NCI-H2107 treated with DMSO at 0.1 percent for 48 hours (cell line): ENCODE measurements at regions not wholly inside any gene's neighbourhood (a gene's known extent, or its start where the extent isn't known, plus 50 kb on each side); places are given as distances from the start of the nearest gene placed in this dataset.
"Not testable (repeated sequence)": the region's sequence is repeated elsewhere in the genome, so short reads cannot be mapped to it uniquely, and the experiment has no call there.

Experiments
- DNase-seq: peaks from one replicate; lab custom pipeline; 2025; ENCODE audit not compliant: unreplicated experiment; lab: John Stamatoyannopoulos, UW

DNA sequence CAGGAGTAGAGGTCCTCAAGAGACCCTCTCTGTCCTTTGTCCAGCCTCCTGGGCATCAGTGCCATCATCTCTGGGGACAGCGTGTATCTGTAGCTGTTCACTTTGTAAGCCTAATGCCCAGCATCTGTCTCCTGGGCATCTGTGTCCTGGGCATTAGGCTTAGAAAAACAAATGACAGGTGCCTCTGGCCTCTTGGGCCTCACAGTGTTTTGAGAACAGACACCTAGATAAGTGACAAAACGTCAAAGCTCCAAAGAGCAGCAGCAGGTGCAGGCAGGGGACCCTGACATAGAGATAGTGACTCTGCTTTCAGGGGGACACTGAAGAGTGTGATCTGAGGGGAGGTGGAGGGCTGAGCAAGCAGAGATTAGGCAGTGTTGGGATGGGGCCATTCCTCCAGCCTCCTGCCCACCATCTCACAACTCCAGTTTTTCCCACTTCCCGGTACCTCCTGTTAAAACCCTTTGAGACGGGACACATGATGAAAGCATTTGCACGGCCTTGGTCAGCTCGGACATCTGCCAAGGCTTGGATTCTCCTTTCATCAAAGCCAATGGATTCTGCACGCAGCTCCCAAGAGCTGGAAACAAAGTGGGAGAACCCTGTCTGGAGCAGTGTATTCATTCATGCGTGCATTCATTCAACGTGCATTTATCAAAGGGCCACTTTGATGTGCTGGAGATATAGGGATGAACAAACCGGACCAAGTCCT is 55.5 kb upstream of the CD93 start:
- DNase-seq: no peak

DNA sequence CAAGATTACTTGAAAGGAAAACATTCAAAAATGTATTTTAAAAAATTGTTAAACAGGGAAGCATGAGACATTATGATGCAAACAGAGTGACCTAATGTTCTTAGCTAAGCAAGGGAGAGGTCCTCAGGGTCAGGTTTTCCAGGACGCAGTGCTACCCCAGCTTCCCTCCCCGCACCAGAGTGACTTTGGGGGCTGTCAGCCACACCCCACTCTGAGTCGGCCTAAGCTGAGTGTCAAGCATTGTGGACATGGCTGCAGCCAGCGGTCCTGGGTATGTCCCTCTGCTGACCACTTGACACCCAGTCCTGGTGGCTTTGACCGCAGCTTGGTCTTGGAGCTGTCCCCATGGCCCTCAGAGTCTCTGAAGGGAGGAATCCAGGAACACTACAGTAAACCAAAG is 54.9 kb upstream of the CD93 start:
- no peak for DNase-seq

DNA sequence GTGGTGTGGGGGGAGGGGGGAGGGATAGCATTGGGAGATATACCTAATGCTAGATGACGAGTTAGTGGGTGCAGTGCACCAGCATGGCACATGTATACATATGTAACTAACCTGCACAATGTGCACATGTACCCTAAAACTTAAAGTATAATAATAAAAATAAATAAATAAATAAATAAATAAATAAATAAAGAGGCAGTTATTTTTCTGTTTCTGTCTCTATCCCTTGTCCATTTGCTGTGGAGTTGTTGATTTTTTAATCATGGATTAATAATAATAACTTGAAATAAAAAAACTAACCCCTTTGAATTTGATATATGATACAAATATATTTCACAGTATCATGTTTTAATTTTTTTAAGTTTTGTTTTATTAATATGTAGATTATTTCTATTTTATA is 53.9 kb upstream of the CD93 start:
- not testable (repeated sequence) for DNase-seq

DNA sequence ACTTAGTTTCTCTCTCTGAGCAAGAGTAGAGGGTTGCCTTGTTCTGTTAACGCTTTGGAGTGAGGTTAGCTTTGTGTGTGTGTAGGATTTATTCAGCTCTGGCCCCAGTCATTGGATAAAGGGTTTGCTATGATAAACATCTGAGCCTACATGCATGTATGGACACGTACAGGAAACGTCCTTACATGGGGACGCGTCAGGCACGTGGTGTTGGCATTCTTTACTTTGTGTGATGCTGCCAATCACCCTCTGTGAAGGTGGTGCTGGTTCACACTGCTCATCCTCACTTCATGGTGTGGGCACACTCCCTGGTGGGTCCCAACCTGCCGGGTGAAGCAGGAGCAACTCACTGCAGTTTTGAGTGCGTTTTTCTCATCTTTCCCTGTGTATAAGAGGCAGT is 53.4 kb upstream of the CD93 start:
- DNase-seq: peak; percentile 48

DNA sequence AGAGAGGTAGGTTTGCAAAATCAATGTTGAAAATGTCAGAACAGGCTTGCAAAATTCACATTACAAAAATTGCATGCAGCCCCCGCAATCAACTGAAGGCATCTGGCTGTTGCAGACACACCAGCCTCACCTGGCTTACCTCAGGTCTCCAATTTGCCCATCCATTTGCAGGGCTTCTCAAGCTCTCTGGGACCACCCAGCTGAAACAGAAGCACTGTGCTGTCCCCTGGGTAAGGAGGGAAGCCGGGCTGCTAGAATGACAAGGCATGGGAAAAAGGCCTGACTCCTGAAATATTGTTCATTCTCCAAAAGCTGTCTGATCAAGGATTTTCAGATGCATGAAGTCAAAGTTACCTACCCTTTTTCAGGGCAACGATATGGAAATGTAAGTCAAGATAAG is 52.6 kb upstream of the CD93 start:
- no peak for DNase-seq

DNA sequence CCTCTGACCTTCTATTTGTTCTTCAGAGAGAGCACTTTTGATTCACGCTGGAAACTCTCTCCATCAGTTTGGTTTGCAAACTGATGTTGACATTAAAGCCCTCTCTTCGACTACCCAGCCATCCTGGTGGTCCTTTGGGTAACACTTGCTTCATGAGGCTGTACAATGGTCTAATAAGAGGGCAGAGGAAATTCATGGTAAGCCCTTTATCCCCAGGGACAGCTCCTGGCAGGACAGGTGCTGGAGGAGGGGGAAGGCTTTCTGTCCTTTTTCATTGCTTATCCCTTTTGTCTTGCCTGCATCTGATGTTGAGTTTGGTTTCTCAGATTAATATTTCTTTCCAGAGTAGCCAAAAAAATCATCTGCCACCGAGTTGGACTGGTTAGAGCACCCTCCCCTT is 52.1 kb upstream of the CD93 start:
- no peak for DNase-seq

DNA sequence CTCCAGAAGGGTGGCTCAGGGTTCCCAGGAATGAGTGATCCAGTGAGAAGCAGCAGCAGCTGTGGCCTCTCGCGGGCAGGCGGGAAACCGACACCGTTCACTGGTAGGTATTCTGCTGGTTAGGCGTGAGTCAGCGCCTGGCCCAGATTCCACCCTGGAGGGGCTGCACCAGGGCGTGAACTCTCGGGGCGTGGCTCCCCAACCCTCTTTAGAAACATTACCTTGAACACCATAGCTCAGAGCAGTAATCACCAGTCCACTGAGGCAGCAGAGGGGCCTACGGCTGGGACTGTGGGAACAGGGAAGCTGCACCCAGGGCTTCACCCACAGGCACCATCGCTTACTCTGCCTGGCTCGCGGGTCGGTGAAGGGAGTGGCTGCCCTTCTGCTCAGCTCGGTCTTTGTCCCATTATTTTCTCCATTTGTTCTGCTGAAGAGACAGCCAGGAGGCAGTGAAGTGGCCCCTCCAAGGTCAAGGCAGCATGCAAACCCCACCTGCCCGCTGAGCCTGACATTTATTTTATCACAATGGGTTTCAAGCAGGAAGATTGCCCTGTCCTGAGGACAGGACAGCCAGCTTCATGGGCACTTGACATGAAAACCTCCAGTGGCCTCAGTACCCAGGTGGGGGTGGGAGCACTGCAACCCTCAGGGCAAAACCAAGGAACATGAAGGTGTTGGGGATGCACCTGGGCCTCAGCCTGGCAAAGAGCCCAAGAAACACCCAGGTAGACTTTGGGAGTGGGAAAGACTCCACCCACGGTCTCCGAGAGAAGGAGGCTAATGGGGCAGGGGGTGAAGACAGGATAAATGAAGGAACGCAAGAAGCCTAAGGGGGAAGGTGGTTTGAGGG is 51.0 kb upstream of the CD93 start:
- DNase-seq: no peak

DNA sequence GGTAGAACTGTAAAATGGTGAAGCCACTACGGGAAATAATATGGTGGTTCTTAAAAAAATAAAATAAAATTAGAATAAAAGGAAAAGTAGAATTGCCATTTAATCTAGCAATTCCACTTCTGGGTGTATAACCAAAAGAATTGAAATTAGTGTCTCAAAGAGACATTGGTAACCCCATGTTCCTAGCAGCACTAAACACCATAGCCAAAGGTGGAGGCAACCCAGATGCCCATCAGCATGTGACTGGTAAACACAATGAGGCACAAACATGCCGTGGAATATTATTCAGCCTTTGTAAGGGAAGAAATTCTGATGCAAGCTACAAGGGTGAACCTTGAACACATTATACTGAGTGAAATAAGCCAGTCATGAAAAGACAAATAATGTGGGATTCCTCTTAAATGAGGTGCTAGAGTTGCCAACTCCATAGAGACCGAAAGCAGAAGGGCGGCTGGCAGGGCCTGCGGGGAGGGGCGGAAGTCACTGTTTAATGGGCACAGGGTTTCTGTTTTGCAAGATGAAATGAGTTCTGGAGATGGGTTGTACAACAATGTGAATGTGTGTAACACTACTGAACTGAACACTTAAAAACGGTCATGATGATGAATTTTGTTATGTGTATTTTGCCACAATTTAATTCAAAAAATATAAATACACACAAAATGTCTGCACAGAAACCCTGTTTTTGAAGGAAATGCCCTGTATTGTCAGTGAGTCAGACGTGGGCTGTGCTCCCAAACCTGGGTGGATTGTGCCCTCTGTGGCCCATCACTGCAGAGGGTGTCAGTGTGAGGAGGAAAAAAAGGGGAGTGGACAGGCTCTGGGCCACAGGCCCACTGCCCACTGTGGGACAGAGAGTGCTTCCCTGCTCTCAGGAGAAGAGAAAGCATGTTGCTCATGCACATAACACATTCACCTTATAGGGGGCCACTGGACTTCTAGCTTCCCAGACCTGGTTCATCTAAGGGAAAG is 49.6 kb upstream of the CD93 start:
- no peak for DNase-seq
